ENCODE measurements at regions not wholly inside any gene's neighbourhood (a gene's known extent, or its start where the extent isn't known, plus 50 kb on each side); places are given as distances from the start of the nearest gene placed in this dataset.

- DNase-seq, result no peak
Observed at GRCh38 chr7:25830215-25830614, 321.8 kb upstream of the NFE2L3 start.

- DNase-seq, result no peak
Observed at GRCh38 chr7:25831062-25831691, 320.8 kb upstream of the NFE2L3 start.

- no peak for DNase-seq
Observed at GRCh38 chr7:25831831-25832411, 320.1 kb upstream of the NFE2L3 start.

GRCh38 chr7:25832456-25832855, 319.5 kb upstream of the NFE2L3 start:
- DNase-seq, result no peak

- DNase-seq, result no peak
Observed at GRCh38 chr7:25832929-25833328, 319.1 kb upstream of the NFE2L3 start.

- no peak for DNase-seq
Observed at GRCh38 chr7:25834050-25834449, 317.9 kb upstream of the NFE2L3 start.

GRCh38 chr7:25835197-25835596, 316.8 kb upstream of the NFE2L3 start:
- no peak for DNase-seq

- DNase-seq, result no peak
Observed at GRCh38 chr7:25839084-25839769, 312.8 kb upstream of the NFE2L3 start.

- DNase-seq, result no peak
Observed at GRCh38 chr7:25840209-25840792, 311.7 kb upstream of the NFE2L3 start.

GRCh38 chr7:25841575-25841974, 310.4 kb upstream of the NFE2L3 start:
- no peak for DNase-seq

- DNase-seq, result no peak
Observed at GRCh38 chr7:25842201-25842733, 309.7 kb upstream of the NFE2L3 start.

- DNase-seq, result no peak
Observed at GRCh38 chr7:25843467-25843866, 308.5 kb upstream of the NFE2L3 start.

- DNase-seq, result no peak
Observed at GRCh38 chr7:25844102-25844870, 307.7 kb upstream of the NFE2L3 start.

- DNase-seq, result no peak
Observed at GRCh38 chr7:25845464-25845863, 306.5 kb upstream of the NFE2L3 start.

GRCh38 chr7:25846722-25847121, 305.3 kb upstream of the NFE2L3 start:
- no peak for DNase-seq

GRCh38 chr7:25847336-25848070, 304.5 kb upstream of the NFE2L3 start:
- DNase-seq, result no peak

GRCh38 chr7:25849500-25850184, 302.4 kb upstream of the NFE2L3 start:
- DNase-seq, result no peak

- DNase-seq, result no peak
Observed at GRCh38 chr7:25850216-25850615, 301.8 kb upstream of the NFE2L3 start.

- DNase-seq, result no peak
Observed at GRCh38 chr7:25850735-25851134, 301.3 kb upstream of the NFE2L3 start.

GRCh38 chr7:25851332-25852210, 300.4 kb upstream of the NFE2L3 start:
- peak; percentile 47 for DNase-seq
